T1000 (cell line): ENCODE measurements at regions not wholly inside any gene's neighbourhood (a gene's known extent, or its start where the extent isn't known, plus 50 kb on each side); places are given as distances from the start of the nearest gene placed in this dataset.

Experiments
- DNase-seq: peaks from one replicate; lab custom pipeline; 2025; ENCODE audit warnings: mixed read lengths; lab: John Stamatoyannopoulos, UW

GRCh38 chr7:13144673-13145072 lies 457.2 kb downstream of the ARL4A start:
- DNase-seq, result no peak

- no peak for DNase-seq
These were observed 461.1 kb downstream of the ARL4A start for GRCh38 chr7:13148548-13148947.

GRCh38 chr7:13151978-13152377 lies 464.5 kb downstream of the ARL4A start:
- no peak for DNase-seq

- DNase-seq, result no peak
These were observed 465.3 kb downstream of the ARL4A start for GRCh38 chr7:13152755-13153154.

- DNase-seq, result no peak
These were observed 465.8 kb downstream of the ARL4A start for GRCh38 chr7:13153266-13153665.

- DNase-seq, result no peak
These were observed 466.3 kb downstream of the ARL4A start for GRCh38 chr7:13153742-13154141.

- DNase-seq, result no peak
These were observed 467.8 kb downstream of the ARL4A start for GRCh38 chr7:13155188-13155587.

- DNase-seq, result no peak
These were observed 471.6 kb downstream of the ARL4A start for GRCh38 chr7:13159003-13159402.

GRCh38 chr7:13159467-13160184 lies 472.2 kb downstream of the ARL4A start:
- no peak for DNase-seq

GRCh38 chr7:13161125-13161524 lies 473.7 kb downstream of the ARL4A start:
- no peak for DNase-seq

- DNase-seq, result no peak
These were observed 478.4 kb downstream of the ARL4A start for GRCh38 chr7:13165854-13166253.

GRCh38 chr7:13166801-13167200 lies 479.4 kb downstream of the ARL4A start:
- DNase-seq, result no peak

GRCh38 chr7:13169356-13169755 lies 481.9 kb downstream of the ARL4A start:
- no peak for DNase-seq

GRCh38 chr7:13174991-13175390 lies 487.6 kb downstream of the ARL4A start:
- no peak for DNase-seq

GRCh38 chr7:13179011-13179582 lies 491.7 kb downstream of the ARL4A start:
- DNase-seq, result no peak

GRCh38 chr7:13179775-13180523 lies 492.5 kb downstream of the ARL4A start:
- DNase-seq, result no peak

GRCh38 chr7:13181216-13181615 lies 493.8 kb downstream of the ARL4A start:
- DNase-seq, result no peak

GRCh38 chr7:13185139-13185538 lies 497.7 kb downstream of the ARL4A start:
- no peak for DNase-seq

- DNase-seq, result no peak
These were observed 500.9 kb downstream of the ARL4A start for GRCh38 chr7:13188236-13188805.

GRCh38 chr7:13188922-13189321 lies 501.5 kb downstream of the ARL4A start:
- DNase-seq, result no peak

- no peak for DNase-seq
These were observed 502.2 kb downstream of the ARL4A start for GRCh38 chr7:13189668-13190067.

GRCh38 chr7:13197501-13197900 lies 510.1 kb downstream of the ARL4A start:
- no peak for DNase-seq

GRCh38 chr7:13198036-13198435 lies 510.6 kb downstream of the ARL4A start:
- no peak for DNase-seq
